WTC11 (cell line): ENCODE measurements at regions not wholly inside any gene's neighbourhood (a gene's known extent, or its start where the extent isn't known, plus 50 kb on each side); places are given as distances from the start of the nearest gene placed in this dataset.

Source experiments
- NR1H2 ChIP-seq: sonication (generic); formaldehyde crosslinking; IDR thresholded peaks from 2 replicates; pipeline ENCODE4 v1.9.0; 2021; ENCODE audit warnings: mild to moderate bottlenecking, moderate library complexity, missing genetic modification reagents
- SP1 ChIP-seq: sonication (generic); formaldehyde crosslinking; conservative IDR thresholded peaks from 2 replicates; pipeline ENCODE4 v1.8.1; 2022; ENCODE audit warnings: missing genetic modification reagents
- USF1 ChIP-seq: sonication (generic); formaldehyde crosslinking; IDR thresholded peaks from 2 replicates; pipeline ENCODE4 v1.8.0; 2022; ENCODE audit warnings: mild to moderate bottlenecking, missing genetic modification reagents
- TF ChIP-seq, protein P1 (sequence below): fragments of 200-600 bp; IDR thresholded peaks from 2 replicates; pipeline ENCODE4 v1.8.0; 2022; ENCODE audit warnings: antibody characterized with exemption
- TF ChIP-seq, protein P2 (sequence below): sonication (generic); formaldehyde crosslinking; IDR thresholded peaks from 2 replicates; pipeline ENCODE4 v1.8.0; 2022; ENCODE audit warnings: mild to moderate bottlenecking, missing genetic modification reagents

DNA sequence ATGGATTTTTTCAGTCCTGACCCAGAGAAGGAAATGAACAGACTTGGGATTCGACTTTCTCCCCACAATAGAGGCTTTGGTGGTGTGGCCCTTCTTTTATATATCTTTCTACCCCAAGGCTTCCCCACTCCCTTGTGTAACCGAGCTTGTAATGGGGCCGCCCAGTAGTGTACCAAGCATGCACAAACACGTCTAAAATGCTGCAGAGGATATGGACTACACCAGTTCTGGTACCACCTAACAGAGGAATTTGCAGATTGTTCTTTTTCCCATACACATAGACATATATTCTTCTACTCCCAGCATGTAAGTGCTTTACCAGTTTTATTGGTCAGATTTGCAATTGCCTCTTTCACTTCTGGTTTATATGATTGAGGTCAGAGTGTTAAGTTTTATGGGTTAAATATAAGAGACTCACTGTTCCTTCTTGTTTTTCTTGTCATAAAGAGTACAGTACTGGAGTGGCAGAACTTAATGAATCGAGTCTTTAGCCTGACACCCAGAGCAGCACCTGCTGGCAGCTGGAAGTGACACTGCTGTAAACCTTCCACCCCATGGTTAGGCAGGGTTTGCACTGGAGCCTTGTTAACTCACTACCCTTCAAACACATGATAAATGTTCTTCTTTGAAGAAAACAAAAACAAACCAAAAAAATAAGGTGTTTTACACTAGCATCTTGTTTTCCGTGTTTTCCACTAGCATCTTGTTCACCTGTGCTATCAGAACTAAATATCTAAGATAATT is 198.6 kb downstream of the PTPRC start:
- TF ChIP-seq NR1H2 (no peak), USF1 (CRISPR knock-in tag) (no peak), SP1 (no peak)
- TF ChIP-seq, protein P1, sequence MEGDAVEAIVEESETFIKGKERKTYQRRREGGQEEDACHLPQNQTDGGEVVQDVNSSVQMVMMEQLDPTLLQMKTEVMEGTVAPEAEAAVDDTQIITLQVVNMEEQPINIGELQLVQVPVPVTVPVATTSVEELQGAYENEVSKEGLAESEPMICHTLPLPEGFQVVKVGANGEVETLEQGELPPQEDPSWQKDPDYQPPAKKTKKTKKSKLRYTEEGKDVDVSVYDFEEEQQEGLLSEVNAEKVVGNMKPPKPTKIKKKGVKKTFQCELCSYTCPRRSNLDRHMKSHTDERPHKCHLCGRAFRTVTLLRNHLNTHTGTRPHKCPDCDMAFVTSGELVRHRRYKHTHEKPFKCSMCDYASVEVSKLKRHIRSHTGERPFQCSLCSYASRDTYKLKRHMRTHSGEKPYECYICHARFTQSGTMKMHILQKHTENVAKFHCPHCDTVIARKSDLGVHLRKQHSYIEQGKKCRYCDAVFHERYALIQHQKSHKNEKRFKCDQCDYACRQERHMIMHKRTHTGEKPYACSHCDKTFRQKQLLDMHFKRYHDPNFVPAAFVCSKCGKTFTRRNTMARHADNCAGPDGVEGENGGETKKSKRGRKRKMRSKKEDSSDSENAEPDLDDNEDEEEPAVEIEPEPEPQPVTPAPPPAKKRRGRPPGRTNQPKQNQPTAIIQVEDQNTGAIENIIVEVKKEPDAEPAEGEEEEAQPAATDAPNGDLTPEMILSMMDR, result no peak
- TF ChIP-seq, protein P2, sequence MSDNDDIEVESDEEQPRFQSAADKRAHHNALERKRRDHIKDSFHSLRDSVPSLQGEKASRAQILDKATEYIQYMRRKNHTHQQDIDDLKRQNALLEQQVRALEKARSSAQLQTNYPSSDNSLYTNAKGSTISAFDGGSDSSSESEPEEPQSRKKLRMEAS (CRISPR knock-in tag), result no peak
